GM19240 (cell line): ENCODE measurements at regions not wholly inside any gene's neighbourhood (a gene's known extent, or its start where the extent isn't known, plus 50 kb on each side); places are given as distances from the start of the nearest gene placed in this dataset.
"Not testable (repeated sequence)": the region's sequence is repeated elsewhere in the genome, so short reads cannot be mapped to it uniquely, and the experiment has no call there.

Source experiments
- DNase-seq: peaks from one replicate; pipeline ENCODE4 v3.0.0; 2011; ENCODE audit warnings: low spot score; ENCODE audit not compliant: insufficient read length

DNA sequence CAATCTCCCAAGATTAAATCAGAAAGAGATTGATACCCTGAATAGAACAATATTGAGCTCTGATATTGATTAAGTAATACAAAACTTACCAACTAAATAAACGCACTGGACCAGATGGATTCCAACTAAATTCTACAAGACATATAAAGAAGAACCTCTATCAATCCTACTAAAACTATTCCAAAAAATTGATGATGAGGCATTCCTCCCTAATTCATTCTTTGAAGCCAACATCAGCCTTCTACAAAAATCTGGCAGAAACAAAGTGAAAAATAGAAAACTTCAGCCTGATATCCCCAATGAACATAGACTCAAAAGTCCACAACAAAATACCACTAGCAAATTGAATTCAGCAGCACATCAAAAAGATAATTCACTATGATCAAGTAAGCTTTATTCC lies 695.5 kb downstream of the NYAP2 start:
- DNase-seq = no peak

DNA sequence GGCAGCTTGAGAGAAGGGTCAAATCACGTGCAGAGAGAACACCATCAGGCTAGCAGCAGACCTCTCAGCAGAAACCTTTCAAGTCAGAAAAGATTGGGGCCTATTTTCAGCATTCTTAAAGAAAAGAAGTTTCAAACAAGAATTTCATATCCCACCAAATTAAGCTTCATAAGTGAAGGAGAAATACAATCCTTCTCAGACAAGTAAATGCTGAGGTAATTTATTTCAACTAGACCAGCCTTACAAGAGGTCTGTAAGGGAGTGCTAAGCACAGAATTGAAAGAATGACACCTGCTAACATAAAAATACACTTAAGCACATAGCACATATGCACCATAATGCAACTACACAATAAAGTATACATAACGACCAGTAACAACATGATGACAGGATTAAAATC lies 693.9 kb downstream of the NYAP2 start:
- DNase-seq = no peak

- no peak for DNase-seq
These were observed 688.8 kb downstream of the NYAP2 start for GRCh38 chr2:226088366-226088674.

DNA sequence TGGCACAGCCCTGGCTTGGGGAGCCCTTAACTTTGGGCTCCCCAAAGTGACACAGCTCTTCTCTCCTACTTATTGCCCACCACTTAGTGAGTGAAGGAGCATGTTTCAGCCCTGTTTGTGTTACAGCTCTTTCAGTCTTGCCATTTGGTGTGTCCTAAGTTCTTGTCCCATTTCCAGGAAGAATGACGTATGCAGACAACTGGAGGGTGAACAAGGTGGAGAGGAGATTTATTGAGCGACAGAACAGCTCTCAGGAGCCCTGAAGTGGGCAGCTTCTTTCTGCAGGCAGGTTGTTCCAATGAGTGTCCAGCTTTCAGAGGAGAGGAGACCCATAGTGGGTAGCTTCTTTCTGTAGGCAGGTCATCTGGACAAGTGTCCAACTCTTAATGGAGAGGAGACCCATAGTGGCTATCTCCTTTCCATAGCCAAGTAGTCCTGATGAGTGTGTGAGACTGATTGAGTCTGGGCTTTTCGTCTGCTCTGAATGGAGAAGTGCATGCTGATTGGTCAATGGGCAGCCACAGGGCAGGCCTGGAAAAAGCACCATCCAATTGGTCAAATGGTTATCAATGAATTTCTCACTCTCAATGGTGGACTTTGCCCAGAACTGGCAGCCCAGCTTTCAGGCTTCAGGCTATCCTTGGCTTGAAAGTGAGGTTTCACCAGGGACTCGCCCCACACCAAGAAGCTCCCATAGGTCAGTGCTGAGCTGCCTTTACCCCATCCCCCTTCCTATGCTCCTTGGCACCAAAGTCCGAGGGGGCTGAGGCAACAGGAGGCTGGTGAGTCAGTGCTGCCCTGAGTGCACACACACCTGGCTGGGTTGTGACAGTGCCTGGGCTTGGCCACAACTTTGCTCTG lies 688.2 kb downstream of the NYAP2 start:
- no peak for DNase-seq

- DNase-seq = no peak
These were observed 687.5 kb downstream of the NYAP2 start for GRCh38 chr2:226087051-226087450.

DNA sequence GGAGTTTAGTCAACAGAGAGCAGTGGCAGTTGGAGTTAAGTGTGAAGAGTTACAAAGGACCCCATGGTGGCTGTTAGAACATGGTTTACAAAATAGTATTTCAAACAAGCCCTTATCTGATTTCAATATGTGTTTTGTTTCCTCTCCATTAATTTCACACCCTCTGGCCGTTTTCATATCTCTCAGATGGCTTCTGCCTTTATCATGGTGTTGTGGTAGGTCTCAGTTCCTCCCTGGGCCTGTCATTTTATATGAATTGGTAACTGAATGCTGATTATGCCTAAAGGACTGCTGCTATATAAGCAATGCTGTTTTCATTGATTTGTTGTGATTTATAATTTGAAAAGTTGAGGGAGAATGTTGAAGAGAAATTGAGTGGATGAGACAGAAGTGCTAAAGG lies 686.7 kb downstream of the NYAP2 start:
- DNase-seq = no peak

- not testable (repeated sequence) for DNase-seq
These were observed 685.9 kb downstream of the NYAP2 start for GRCh38 chr2:226085425-226085824.

DNA sequence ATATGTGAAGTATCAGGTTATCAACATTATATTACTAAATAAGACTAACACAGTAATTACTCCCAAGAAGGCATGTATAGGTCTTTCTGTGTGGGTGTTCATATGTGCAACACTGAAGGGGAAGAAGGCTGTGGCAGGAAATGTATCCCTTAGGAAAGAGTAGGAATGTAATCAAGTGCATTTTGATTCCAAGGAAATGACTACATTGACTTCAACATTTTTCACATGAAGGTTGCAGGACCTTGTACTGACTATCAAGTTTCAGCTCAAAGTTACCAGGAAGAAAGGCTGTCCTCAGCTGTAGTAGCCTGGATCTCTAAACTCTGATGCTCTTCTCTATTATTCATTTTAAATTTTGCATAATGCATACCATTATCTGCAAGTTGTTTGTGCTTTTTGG lies 680.8 kb downstream of the NYAP2 start:
- DNase-seq = no peak

DNA sequence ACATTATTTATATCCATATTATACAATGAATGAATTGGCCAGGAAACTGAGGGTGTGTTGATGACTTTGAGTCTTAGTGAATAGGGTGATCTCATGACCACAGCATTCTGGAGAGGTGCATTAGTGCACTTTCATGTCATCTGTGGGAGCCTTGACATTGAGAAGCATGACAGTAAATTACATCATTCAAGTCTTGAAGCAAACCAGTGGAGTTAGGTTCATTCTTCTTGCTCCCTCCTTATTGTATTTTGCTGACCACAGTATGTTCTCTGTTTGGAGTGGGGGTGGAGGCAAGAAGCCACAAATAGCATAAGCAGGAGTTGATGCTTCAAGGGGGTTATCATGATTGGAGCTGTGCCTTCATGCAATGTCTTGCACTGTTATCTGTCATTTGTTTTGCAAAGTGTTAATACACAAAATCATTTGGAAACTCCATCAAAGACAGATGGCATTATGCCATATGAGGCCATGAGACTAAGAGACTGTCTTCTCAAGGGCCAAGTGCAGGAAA lies 680.2 kb downstream of the NYAP2 start:
- no peak for DNase-seq

- no peak for DNase-seq
These were observed 679.7 kb downstream of the NYAP2 start for GRCh38 chr2:226079196-226079595.

DNA sequence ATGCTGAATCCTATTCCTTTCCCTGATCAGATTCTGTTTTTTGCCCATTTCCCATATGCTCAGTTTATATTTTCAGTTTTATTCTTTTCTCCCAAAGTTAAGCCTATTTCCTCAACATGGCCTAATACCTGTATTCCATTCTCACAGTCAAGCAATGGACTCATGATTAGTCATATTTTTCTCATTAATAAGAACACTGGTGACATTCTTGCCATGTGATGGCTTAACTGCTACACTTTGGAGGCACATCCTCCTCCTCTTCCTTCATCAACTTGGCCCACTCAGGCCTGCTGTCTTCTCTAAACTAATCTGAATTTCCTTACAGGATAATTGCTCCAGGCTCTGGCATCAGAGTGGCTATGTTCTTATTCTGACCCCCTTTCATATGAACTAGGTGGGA lies 679.2 kb downstream of the NYAP2 start:
- DNase-seq = no peak

- DNase-seq = no peak
These were observed 678.3 kb downstream of the NYAP2 start for GRCh38 chr2:226077841-226078240.

- no peak for DNase-seq
These were observed 677.5 kb downstream of the NYAP2 start for GRCh38 chr2:226077031-226077430.

DNA sequence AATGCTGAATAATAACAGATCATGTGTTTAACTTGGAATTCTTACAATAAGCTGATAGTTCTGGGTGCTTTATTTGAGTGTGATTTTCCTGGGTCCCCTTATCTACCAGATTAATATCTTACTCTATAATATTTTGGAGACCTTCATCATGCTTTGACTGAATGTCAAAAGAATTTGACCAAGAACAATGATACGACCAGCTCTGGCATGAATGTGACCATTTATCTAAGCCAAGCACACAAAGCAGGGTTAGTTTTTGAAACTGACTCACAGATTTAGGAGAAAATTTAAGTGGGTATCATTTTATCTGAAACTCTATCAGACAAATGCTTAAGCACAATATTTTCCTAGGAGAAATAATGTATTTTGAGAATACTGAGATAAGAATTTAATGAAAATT lies 677.0 kb downstream of the NYAP2 start:
- no peak for DNase-seq

- no peak for DNase-seq
These were observed 674.9 kb downstream of the NYAP2 start for GRCh38 chr2:226074391-226074790.

DNA sequence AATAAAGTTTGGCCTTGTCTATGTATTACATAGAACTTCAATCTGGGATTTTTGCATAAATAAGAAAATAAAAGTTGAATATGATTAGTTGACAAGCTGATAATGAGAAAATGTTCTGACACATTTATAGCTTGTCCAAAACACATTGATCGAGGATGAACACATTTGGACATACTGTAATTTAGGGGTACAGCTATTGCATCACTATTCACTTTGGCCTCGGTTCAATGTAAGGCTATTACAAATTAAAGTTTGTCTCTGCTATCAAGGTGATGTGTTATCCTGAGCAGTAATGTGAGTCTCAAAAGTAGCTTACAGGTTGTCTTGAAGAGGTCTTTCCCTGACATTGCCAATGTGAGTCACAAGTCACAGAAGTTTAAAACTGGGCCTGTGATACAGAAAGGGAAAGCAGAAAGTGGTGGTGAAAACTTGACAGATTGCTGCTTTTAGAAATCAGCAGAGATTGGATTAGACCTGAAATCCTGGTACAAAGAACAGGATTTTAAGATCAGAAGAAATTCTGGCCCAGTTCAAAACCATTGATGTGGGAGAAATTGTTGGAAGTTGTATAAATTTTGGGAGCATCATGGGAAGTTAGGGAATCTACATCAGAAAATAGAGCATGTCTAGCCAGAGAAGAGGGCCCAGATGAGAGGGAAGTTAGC lies 674.1 kb downstream of the NYAP2 start:
- DNase-seq = no peak

- DNase-seq = no peak
These were observed 667.4 kb downstream of the NYAP2 start for GRCh38 chr2:226066873-226067272.

- DNase-seq = no peak
These were observed 666.9 kb downstream of the NYAP2 start for GRCh38 chr2:226066391-226066790.

- no peak for DNase-seq
These were observed 665.5 kb downstream of the NYAP2 start for GRCh38 chr2:226064932-226065570.

DNA sequence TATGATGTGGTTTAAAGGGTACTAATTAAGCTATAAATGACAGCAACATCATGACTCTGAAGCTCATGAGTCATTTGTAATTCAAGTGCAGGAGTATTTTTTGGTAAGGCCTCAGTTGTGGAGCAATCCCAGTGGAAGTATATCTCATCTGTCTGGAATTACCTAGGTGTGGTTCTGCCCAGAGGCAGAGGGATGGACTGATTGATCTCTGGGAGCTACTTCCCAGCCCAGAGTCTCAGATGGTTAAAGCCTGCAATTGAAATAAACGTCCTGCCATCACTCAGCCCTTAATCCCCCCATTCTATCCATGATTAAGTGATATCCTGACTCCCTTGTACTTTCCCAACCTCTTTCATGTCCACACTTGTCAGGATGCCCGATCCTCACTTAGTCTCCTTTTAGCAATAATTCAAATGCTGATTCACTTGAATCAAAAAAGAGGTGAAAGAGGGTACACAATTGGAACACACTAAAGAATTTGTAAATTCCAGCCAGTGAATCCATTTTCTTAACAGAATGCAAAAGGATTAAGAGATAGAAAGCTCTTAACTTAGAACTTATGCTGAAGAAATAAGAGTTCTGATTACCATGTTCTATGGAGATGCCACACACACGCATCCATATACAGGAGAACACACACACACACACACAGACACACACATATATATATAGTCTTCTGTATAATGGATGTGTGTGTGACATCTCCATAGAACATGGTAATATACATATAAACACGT lies 664.4 kb downstream of the NYAP2 start:
- no peak for DNase-seq

DNA sequence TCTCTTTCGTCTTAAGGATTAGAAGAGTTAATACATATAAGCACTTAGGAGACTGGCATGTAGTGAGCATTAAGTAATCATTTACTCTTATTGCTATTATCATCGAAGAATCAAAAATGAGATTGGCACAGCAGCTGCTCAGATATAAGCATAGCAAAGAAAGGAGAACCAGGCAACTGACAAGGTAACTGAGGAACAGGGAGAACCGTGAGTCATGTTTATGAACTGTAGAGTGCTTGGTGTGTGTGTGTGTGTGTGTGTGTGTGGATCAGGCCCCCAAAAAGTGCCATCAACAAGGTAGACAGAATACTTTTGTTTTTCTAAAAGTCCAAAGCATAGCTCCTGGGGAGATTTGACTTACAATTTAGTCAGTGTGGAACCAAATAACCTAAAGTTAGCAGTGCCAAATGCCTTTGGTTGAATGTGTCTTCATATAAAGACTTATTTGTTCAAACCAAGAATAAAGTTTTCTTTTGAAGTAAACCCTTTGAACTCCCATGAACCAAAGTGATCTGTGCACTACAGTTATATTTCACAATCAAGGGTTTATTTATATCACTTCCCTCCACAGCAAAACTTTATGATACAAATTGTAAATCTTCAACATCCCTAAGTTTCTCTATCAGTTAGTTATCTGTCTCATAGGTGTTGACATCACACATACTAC lies 660.6 kb downstream of the NYAP2 start:
- no peak for DNase-seq
